ENCODE measurements at regions not wholly inside any gene's neighbourhood (a gene's known extent, or its start where the extent isn't known, plus 50 kb on each side); places are given as distances from the start of the nearest gene placed in this dataset.

GRCh38 chr2:103798291-103798690, 1036.5 kb downstream of the TMEM182 start:
- 78 to 90% methylated on average over 1 of the region's 1 CpG for WGBS, 2 donors
- no peak for DNase-seq (ENCODE audit: low spot score in 2 of 2)
- intact Hi-C loops (cut with DNase I; ENCODE audit: low total_unique reads): no loop called here
- H3K4me3 ChIP-seq (ENCODE audit: low read depth, poor library complexity, severe bottlenecking): no peak overlapping the region
- TF ChIP-seq, protein P1, sequence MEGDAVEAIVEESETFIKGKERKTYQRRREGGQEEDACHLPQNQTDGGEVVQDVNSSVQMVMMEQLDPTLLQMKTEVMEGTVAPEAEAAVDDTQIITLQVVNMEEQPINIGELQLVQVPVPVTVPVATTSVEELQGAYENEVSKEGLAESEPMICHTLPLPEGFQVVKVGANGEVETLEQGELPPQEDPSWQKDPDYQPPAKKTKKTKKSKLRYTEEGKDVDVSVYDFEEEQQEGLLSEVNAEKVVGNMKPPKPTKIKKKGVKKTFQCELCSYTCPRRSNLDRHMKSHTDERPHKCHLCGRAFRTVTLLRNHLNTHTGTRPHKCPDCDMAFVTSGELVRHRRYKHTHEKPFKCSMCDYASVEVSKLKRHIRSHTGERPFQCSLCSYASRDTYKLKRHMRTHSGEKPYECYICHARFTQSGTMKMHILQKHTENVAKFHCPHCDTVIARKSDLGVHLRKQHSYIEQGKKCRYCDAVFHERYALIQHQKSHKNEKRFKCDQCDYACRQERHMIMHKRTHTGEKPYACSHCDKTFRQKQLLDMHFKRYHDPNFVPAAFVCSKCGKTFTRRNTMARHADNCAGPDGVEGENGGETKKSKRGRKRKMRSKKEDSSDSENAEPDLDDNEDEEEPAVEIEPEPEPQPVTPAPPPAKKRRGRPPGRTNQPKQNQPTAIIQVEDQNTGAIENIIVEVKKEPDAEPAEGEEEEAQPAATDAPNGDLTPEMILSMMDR (IDR thresholded peaks at IDR 0.05): no peak
- TF ChIP-seq POLR2A (IDR thresholded peaks at IDR 0.05): no peak

GRCh38 chr2:103804013-103804412, 1042.2 kb downstream of the TMEM182 start:
- 43 to 63% methylated on average over 1 of the region's 1 CpG for WGBS, 2 donors
- H3K4me3 ChIP-seq (ENCODE audit: low read depth, poor library complexity, severe bottlenecking): no peak overlapping the region
- TF ChIP-seq, protein P1 (IDR thresholded peaks at IDR 0.05): no peak
- no peak for TF ChIP-seq POLR2A (IDR thresholded peaks at IDR 0.05)
- intact Hi-C loops (cut with DNase I; ENCODE audit: low total_unique reads): no loop called here
- no peak for DNase-seq (ENCODE audit: low spot score in 2 of 2)

GRCh38 chr2:103805746-103806145, 1043.9 kb downstream of the TMEM182 start:
- H3K4me3 ChIP-seq (ENCODE audit: low read depth, poor library complexity, severe bottlenecking): no peak overlapping the region
- DNase-seq (ENCODE audit: low spot score in 2 of 2): no peak

DNA sequence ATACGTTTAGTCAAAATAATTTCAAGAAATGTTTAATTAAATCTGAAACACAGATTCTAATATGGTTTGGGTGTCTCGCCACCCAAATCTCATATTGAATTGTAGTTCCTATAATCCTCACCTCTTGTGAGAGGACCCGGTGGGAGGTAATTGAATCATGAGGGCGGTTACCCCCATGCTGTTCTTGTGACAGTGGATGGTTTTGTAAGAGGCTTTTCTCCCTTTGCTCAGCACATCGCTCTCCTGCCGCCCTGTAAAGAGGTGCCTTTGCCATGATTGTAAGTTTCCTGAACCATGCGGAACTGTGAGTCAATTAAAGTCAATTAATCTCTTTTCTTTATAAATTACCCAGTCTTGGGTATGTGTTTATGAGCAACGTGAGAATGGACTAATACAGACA, 1045.1 kb upstream of the POU3F3 start:
- intact Hi-C loops (cut with DNase I; ENCODE audit: low total_unique reads): no loop called here
- 84 to 86% methylated on average over 8 of the region's 8 CpGs for WGBS, 2 donors
- no peak overlapping the region for H3K4me3 ChIP-seq (ENCODE audit: low read depth, poor library complexity, severe bottlenecking)
- DNase-seq (ENCODE audit: low spot score in 2 of 2): no peak
- TF ChIP-seq POLR2A (IDR thresholded peaks at IDR 0.05): no peak
- TF ChIP-seq, protein P1 (IDR thresholded peaks at IDR 0.05): no peak

More at GRCh38 chr2:103805746-103806145, 1043.9 kb downstream of the TMEM182 start:
- intact Hi-C loops (cut with DNase I; ENCODE audit: low total_unique reads): no loop called here
- WGBS, 2 donors: 82 to 91% methylated on average over 3 of the region's 3 CpGs
- TF ChIP-seq POLR2A (IDR thresholded peaks at IDR 0.05): no peak
- TF ChIP-seq, protein P1 (IDR thresholded peaks at IDR 0.05): no peak

DNA sequence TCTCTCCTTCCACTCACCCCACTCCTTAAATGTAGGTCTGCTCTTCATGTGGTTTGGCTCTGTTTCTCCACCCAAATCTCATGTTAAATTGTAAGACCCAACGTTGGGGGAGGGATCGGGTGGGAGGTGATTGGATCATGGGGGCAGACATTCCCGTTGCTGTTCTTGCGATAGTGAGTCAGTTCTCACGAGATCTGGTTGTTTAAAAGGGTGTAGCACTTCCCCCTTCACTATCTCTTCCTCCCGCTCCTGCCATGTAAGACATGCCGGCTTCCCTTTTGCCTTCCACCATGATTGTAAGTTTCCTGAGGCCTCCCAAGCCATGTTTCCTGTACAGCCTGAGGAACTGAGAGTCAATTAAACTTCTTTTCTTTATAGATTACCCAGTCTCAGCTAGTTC, 1044.5 kb upstream of the POU3F3 start:
- TF ChIP-seq, protein P1 (IDR thresholded peaks at IDR 0.05): no peak
- no peak for TF ChIP-seq POLR2A (IDR thresholded peaks at IDR 0.05)
- DNase-seq (ENCODE audit: low spot score in 2 of 2): no peak
- intact Hi-C loops (cut with DNase I; ENCODE audit: low total_unique reads): no loop called here
- 75 to 79% methylated on average over 7 of the region's 7 CpGs for WGBS, 2 donors
- H3K4me3 ChIP-seq (ENCODE audit: low read depth, poor library complexity, severe bottlenecking): no peak overlapping the region

DNA sequence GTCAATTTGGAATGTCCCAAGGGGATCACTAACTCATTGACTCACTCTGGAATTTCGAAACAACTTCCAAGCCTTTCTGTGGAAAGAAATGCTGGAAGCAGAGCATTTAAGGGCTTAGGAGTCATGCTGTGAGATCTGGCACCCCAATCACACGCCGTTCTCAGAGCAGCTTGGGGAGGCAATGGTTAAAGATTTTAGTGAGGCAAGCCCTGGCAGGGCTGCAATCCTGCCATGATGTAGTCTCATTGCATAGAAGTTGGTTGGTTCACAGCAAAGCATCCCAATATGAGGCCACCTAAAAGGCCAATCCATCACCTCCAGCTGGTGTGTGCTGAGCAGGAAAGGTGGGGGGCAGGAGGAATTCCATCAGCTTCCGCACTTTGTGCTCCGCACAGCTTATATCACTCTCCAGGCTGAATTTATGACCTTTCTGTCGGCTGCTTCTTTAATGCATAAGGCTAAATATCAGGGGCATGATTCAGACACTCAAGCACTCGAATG, 1043.9 kb upstream of the POU3F3 start:
- TF ChIP-seq, protein P1 (IDR thresholded peaks at IDR 0.05): no peak
- TF ChIP-seq POLR2A (IDR thresholded peaks at IDR 0.05): no peak
- WGBS, 2 donors: 36 to 38% methylated on average over 7 of the region's 7 CpGs
- DNase-seq (ENCODE audit: low spot score in 2 of 2): no peak
- intact Hi-C loops (cut with DNase I; ENCODE audit: low total_unique reads): no loop called here
- no peak overlapping the region for H3K4me3 ChIP-seq (ENCODE audit: low read depth, poor library complexity, severe bottlenecking)

All from lower leg skin (tissue), 4 donors.